ENCODE measurements at regions not wholly inside any gene's neighbourhood (a gene's known extent, or its start where the extent isn't known, plus 50 kb on each side); places are given as distances from the start of the nearest gene placed in this dataset.

DNA sequence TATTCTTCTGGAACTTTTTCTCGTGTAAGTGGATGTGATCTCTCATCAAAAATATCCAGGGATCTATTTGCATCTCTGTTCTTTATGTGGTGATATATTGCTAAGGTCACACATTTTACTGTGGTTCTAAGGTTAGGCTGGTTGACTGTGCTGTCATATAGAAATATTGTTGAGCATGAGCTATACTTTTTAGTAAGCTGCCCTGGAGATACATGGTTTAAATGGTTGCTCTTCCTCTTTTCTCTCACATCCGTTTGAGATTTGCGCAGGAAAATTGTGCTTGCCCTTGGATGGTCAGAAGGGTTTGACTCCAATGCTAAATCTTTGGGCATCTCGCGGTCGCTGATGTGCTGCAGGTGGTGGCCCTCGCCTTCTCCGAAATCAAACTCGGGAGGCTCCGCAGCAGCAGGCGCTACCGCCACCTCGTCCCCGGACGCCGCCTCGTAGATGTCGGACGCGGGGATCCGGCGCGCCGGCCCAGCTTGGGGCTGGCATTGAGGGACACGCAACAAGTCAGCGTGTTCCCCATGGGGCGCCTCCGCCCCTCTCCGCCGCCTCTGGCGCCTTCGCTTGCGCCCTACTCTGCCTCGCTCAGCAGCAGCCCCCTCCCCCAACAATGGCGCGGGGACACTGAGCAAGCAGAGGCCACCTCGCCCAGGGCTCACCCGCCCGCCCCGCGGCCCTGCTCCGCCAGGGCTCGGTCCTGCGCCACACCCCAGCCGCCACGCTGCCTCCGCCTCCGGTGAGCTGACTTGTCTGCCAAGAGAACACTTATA, 154.5 kb downstream of the MSN start:
- TF ChIP-seq, protein P1, sequence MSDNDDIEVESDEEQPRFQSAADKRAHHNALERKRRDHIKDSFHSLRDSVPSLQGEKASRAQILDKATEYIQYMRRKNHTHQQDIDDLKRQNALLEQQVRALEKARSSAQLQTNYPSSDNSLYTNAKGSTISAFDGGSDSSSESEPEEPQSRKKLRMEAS (IDR thresholded peaks at IDR 0.05) = no peak
- TF ChIP-seq, protein P2, sequence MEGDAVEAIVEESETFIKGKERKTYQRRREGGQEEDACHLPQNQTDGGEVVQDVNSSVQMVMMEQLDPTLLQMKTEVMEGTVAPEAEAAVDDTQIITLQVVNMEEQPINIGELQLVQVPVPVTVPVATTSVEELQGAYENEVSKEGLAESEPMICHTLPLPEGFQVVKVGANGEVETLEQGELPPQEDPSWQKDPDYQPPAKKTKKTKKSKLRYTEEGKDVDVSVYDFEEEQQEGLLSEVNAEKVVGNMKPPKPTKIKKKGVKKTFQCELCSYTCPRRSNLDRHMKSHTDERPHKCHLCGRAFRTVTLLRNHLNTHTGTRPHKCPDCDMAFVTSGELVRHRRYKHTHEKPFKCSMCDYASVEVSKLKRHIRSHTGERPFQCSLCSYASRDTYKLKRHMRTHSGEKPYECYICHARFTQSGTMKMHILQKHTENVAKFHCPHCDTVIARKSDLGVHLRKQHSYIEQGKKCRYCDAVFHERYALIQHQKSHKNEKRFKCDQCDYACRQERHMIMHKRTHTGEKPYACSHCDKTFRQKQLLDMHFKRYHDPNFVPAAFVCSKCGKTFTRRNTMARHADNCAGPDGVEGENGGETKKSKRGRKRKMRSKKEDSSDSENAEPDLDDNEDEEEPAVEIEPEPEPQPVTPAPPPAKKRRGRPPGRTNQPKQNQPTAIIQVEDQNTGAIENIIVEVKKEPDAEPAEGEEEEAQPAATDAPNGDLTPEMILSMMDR (IDR thresholded peaks at IDR 0.05 in 2 of 3, conservative IDR thresholded peaks at IDR 0.05 in 1 of 3; ENCODE audit: borderline replicate concordance in 1 of 3, insufficient read depth in 1 of 3, low read depth in 2 of 3, low read length in 2 of 3) = no peak
- no peak for TF ChIP-seq POLR2AphosphoS5 (IDR thresholded peaks at IDR 0.05; ENCODE audit: low read depth, low read length)
- TF ChIP-seq RAD21 (IDR thresholded peaks at IDR 0.05; ENCODE audit: low read depth) = no peak
- TF ChIP-seq SIN3A (IDR thresholded peaks at IDR 0.05; ENCODE audit: low read depth) = no peak
- no peak for TF ChIP-seq SP1 (IDR thresholded peaks at IDR 0.05; ENCODE audit: low read depth)
- TF ChIP-seq, protein P3, sequence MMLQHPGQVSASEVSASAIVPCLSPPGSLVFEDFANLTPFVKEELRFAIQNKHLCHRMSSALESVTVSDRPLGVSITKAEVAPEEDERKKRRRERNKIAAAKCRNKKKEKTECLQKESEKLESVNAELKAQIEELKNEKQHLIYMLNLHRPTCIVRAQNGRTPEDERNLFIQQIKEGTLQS (IDR thresholded peaks at IDR 0.05) = no peak
- TF ChIP-seq EZH2 (IDR thresholded peaks at IDR 0.05) = no peak
- no peak for TF ChIP-seq EZH2phosphoT487 (IDR thresholded peaks at IDR 0.05; ENCODE audit: borderline replicate concordance)
- TF ChIP-seq, protein P4, sequence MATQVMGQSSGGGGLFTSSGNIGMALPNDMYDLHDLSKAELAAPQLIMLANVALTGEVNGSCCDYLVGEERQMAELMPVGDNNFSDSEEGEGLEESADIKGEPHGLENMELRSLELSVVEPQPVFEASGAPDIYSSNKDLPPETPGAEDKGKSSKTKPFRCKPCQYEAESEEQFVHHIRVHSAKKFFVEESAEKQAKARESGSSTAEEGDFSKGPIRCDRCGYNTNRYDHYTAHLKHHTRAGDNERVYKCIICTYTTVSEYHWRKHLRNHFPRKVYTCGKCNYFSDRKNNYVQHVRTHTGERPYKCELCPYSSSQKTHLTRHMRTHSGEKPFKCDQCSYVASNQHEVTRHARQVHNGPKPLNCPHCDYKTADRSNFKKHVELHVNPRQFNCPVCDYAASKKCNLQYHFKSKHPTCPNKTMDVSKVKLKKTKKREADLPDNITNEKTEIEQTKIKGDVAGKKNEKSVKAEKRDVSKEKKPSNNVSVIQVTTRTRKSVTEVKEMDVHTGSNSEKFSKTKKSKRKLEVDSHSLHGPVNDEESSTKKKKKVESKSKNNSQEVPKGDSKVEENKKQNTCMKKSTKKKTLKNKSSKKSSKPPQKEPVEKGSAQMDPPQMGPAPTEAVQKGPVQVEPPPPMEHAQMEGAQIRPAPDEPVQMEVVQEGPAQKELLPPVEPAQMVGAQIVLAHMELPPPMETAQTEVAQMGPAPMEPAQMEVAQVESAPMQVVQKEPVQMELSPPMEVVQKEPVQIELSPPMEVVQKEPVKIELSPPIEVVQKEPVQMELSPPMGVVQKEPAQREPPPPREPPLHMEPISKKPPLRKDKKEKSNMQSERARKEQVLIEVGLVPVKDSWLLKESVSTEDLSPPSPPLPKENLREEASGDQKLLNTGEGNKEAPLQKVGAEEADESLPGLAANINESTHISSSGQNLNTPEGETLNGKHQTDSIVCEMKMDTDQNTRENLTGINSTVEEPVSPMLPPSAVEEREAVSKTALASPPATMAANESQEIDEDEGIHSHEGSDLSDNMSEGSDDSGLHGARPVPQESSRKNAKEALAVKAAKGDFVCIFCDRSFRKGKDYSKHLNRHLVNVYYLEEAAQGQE (IDR thresholded peaks at IDR 0.05; ENCODE audit: low read depth) = no peak
- TF ChIP-seq TCF7L2 (IDR thresholded peaks at IDR 0.05; ENCODE audit: borderline replicate concordance, extremely low read depth, insufficient read depth, insufficient read length) = no peak
